Type B pancreatic cell (in vitro differentiated cells): ENCODE measurements at regions not wholly inside any gene's neighbourhood (a gene's known extent, or its start where the extent isn't known, plus 50 kb on each side); places are given as distances from the start of the nearest gene placed in this dataset.
"Not testable (repeated sequence)": the region's sequence is repeated elsewhere in the genome, so short reads cannot be mapped to it uniquely, and the experiment has no call there.

Source experiments
- DNase-seq: peaks from one replicate; pipeline ENCODE4 v3.0.0; 2021; ENCODE audit warnings: mixed read lengths; ENCODE audit not compliant: unreplicated experiment; ENCODE audit errors: extremely low spot score
- H3K27ac Mint-ChIP-seq: 2 replicates; pipeline ENCODE4 v1.8.0; 2021; ENCODE audit warnings: mild to moderate bottlenecking, mixed read lengths
- H3K27me3 Mint-ChIP-seq: 2 replicates; pipeline ENCODE4 v1.8.0; 2021; ENCODE audit warnings: mixed read lengths
- H3K36me3 Mint-ChIP-seq: 2 replicates; pipeline ENCODE4 v1.8.0; 2021; ENCODE audit warnings: mixed read lengths
- H3K4me1 Mint-ChIP-seq: one replicate; pipeline ENCODE4 v1.8.0; 2021; ENCODE audit warnings: mixed read lengths; ENCODE audit not compliant: unreplicated experiment
- H3K4me3 Mint-ChIP-seq: 2 replicates; pipeline ENCODE4 v1.8.0; 2021; ENCODE audit warnings: mild to moderate bottlenecking, mixed read lengths
- H3K9me3 Mint-ChIP-seq: 2 replicates; pipeline ENCODE4 v1.8.0; 2021; ENCODE audit warnings: mixed read lengths
- TF ChIP-seq, protein P1 (sequence below): fragments of 200-600 bp; sonication (generic); conservative IDR thresholded peaks from 2 replicates; pipeline ENCODE4 v1.5.0; 2021; ENCODE audit warnings: antibody characterized with exemption, mild to moderate bottlenecking

DNA sequence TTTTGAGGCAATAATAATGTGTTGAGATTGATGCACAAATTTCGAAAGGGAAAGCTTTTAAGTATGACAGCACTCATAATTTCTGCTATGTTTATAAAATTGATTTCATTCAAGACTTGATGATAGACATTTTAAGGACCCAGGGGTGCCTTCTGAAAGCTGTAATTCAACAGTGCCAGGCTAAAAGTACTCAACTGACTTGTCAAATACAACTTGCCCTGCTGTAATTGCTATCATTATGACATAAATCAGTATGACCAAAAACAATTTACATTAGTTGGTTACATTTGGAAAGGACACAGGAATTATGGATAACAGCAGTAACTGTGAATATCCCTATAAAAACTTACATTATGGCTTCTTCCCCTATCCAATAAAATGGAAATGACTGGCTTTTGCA is 178.9 kb downstream of the MMUT start:
- DNase-seq, result no peak
- no peaks in the 10 kb centered on the region for H3K9me3 Mint-ChIP-seq
- no peaks in the 10 kb centered on the region for H3K4me1 Mint-ChIP-seq
- no peak overlapping the region for H3K27ac Mint-ChIP-seq
- TF ChIP-seq, protein P1, sequence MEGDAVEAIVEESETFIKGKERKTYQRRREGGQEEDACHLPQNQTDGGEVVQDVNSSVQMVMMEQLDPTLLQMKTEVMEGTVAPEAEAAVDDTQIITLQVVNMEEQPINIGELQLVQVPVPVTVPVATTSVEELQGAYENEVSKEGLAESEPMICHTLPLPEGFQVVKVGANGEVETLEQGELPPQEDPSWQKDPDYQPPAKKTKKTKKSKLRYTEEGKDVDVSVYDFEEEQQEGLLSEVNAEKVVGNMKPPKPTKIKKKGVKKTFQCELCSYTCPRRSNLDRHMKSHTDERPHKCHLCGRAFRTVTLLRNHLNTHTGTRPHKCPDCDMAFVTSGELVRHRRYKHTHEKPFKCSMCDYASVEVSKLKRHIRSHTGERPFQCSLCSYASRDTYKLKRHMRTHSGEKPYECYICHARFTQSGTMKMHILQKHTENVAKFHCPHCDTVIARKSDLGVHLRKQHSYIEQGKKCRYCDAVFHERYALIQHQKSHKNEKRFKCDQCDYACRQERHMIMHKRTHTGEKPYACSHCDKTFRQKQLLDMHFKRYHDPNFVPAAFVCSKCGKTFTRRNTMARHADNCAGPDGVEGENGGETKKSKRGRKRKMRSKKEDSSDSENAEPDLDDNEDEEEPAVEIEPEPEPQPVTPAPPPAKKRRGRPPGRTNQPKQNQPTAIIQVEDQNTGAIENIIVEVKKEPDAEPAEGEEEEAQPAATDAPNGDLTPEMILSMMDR, result no peak
- no peaks in the 10 kb centered on the region for H3K27me3 Mint-ChIP-seq
- H3K4me3 Mint-ChIP-seq, result no peak overlapping the region
- H3K36me3 Mint-ChIP-seq, result no peaks in the 10 kb centered on the region

DNA sequence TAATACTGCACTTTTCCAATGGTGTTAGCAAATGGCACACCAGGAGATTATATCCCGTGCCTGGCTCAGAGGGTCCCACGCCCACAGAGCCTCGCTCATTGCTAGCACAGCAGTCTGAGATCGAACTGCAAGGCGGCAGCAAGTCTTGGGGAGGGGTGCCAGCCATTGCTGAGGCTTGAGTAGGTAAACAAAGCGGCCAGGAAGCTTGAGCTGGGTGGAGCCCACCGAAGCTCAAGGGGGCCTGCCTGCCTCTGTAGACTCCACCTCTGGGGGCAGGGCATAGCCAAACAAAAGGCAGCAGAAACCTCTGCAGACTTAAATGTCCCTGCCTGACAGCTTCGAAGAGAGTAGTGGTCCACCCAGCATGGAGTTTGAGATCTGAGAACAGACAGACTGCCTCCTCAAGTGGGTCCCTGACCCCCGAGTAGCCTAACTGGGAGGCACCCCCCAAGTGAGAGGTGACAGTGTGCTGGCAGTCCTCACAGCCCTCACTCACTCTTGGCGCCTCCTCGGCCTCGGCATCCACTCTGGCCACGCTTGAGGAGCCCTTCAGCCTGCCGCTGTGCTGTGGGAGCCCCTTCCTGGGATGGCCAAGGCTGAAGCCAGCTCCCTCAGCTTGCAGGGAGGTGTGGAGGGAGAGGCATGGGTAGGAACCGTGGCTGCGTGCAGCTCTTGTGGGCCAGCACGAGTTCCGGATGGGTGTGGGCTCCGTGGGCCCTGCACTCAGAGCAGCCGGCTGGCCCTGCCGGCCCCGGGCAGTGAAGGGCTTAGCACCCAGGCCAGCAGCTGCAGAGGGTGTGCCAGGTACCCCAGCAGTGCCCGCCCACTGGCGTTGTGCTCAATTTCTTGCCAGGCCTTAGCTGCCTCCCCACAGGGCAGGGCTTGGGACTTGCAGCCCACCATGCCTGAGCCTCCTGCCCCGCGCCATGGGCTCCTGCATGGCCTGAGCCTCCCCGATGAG is 188.0 kb downstream of the MMUT start:
- H3K4me1 Mint-ChIP-seq, H3K27ac Mint-ChIP-seq, H3K36me3 Mint-ChIP-seq, H3K9me3 Mint-ChIP-seq, H3K4me3 Mint-ChIP-seq, H3K27me3 Mint-ChIP-seq, DNase-seq: not testable (repeated sequence)

DNA sequence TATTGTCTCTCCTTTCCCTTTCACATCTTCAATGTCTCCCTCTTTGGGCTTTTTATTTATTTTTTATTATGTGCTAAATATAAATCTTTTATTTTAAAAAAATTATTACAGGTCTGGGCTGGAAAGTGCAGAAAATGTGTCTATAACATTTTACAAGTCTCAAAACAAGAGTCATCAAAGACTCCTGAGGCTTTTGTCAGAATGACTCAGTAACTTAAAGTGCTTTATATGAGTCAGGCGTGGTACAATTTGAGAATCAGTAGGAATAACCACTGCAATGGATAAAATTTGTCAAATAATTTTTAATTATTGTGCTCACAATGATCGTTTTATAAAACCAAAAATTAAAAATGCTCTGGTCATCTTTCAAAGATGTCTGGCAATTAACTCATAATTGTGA is 193.9 kb downstream of the MMUT start:
- H3K27me3 Mint-ChIP-seq, result no peaks in the 10 kb centered on the region

DNA sequence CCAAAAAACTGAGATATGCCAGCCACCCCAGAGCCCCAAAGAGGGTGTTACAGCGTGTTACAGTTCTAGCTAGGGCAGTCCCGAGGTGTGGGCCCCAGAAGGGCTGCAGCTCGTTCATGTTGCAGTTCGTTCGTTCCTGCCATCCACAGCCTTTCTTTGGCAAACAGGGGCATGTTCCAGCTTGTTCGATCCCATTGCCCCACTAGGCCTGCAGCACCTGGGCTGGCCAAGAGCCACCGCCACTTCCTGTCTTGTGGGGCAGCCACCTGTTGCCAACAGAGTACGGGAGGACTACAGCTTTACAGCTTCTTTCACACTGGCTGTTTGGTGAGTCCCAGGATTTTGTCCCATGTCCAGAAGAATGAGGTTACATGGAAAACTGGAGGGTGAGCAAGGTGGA is 198.1 kb downstream of the MMUT start:
- H3K9me3 Mint-ChIP-seq, result no peaks in the 10 kb centered on the region
- H3K4me1 Mint-ChIP-seq, result no peaks in the 10 kb centered on the region
- no peaks in the 10 kb centered on the region for H3K36me3 Mint-ChIP-seq
- H3K27ac Mint-ChIP-seq, result no peak overlapping the region
- DNase-seq, result no peak
- no peaks in the 10 kb centered on the region for H3K27me3 Mint-ChIP-seq
- H3K4me3 Mint-ChIP-seq, result no peak overlapping the region
- TF ChIP-seq, protein P1, result no peak

More for the DNA sequence above, 193.9 kb downstream of the MMUT start:
- Mint-ChIP-seq H3K4me1 (no peaks in the 10 kb centered on the region), H3K27ac (no peak overlapping the region), H3K4me3 (no peak overlapping the region), H3K36me3 (no peaks in the 10 kb centered on the region), H3K9me3 (no peaks in the 10 kb centered on the region)
- TF ChIP-seq, protein P1, result no peak
- DNase-seq, result no peak

DNA sequence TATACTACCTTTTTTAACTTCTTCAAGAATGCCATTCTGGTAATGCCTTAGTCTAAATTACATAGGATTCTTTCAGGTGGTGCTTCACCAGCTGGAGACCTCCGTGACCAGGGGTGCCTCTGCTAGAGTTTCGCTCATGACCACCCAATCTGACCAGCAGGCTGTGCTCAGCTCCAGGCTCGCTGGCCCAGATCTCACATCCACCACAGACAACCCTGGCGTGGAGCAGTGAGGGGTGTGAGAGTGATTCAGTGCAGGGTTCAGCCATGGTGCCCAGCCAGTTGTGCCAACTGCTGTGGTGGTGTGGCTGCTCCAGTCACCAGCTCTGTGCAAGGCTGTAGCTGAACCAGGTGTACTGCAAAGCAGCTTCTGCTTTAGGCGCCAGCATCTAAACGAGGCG is 198.6 kb downstream of the MMUT start:
- Mint-ChIP-seq H3K36me3 (no peaks in the 10 kb centered on the region), H3K4me3 (no peak overlapping the region), H3K27me3 (no peaks in the 10 kb centered on the region), H3K27ac (no peak overlapping the region), H3K4me1 (no peaks in the 10 kb centered on the region), H3K9me3 (no peaks in the 10 kb centered on the region)
- TF ChIP-seq, protein P1, result no peak
- DNase-seq, result no peak

DNA sequence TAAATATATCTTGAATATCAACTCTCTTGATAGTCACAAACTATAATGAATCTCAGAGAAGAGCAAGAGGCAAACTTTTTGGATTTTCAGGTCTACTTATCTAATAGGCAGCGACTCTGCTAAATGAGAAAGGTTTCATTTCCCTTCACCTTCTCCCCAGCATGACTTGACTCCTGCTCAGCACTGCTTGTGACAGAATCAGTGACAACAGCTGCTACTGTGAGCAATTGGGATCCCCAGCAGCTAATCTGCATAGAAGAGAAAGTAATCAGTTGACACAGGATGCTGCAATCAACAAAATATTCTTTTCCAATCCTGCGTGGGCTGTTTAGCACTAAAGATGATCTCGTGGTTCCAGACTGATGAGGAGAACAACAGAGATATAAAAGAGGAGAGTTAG is 205.5 kb downstream of the MMUT start:
- H3K27ac Mint-ChIP-seq, result no peak overlapping the region
- H3K36me3 Mint-ChIP-seq, result no peaks in the 10 kb centered on the region
- H3K27me3 Mint-ChIP-seq, result no peaks in the 10 kb centered on the region
- H3K9me3 Mint-ChIP-seq, result no peaks in the 10 kb centered on the region
- no peak for DNase-seq
- H3K4me1 Mint-ChIP-seq, result no peaks in the 10 kb centered on the region
- no peak overlapping the region for H3K4me3 Mint-ChIP-seq
- TF ChIP-seq, protein P1, result no peak
